H1 (cell line): ENCODE measurements at regions not wholly inside any gene's neighbourhood (a gene's known extent, or its start where the extent isn't known, plus 50 kb on each side); places are given as distances from the start of the nearest gene placed in this dataset.

Experiments used
- HDAC2 ChIP-seq, 2 experiments: fragments of 300-600 bp in 1 of 2; sonication (generic) in 1 of 2; IDR thresholded peaks; 2 replicates each; pipeline ENCODE4 v1.6.1; 2011 to 2012; ENCODE audit warnings: low read depth in 2 of 2, low read length in 2 of 2, mild to moderate bottlenecking in 2 of 2, moderate library complexity in 2 of 2, borderline replicate concordance in 1 of 2, inconsistent platforms in 1 of 2
- NRF1 ChIP-seq: IDR thresholded peaks from 2 replicates; pipeline ENCODE4 v1.6.1; 2011; ENCODE audit warnings: mild to moderate bottlenecking, low read depth, low read length, improper control_type of control experiment
- POLR2A ChIP-seq, 2 experiments: IDR thresholded peaks; 1 replicate in 1 of 2; 2 replicates in 1 of 2; pipeline ENCODE4 v1.6.1; 2011; ENCODE audit warnings: low read depth in 2 of 2, low read length in 2 of 2, mild to moderate bottlenecking in 2 of 2; ENCODE audit errors: control extremely low read depth in 1 of 2
- TAF1 ChIP-seq: IDR thresholded peaks from 2 replicates; pipeline ENCODE4 v1.6.1; 2011; ENCODE audit warnings: mild to moderate bottlenecking, low read depth, low read length
- TF ChIP-seq, protein P1 (sequence below), 3 experiments: IDR thresholded peaks; 1 replicate in 2 of 3; 2 replicates in 1 of 3; pipeline versions ENCODE4 v1.5.1 to v1.6.1; 2011; ENCODE audit warnings: low read length in 3 of 3, mild to moderate bottlenecking in 3 of 3, inconsistent platforms in 2 of 3, low read depth in 1 of 3, moderate library complexity in 1 of 3; ENCODE audit not compliant: insufficient read depth in 1 of 3; ENCODE audit errors: control extremely low read depth in 1 of 3

DNA sequence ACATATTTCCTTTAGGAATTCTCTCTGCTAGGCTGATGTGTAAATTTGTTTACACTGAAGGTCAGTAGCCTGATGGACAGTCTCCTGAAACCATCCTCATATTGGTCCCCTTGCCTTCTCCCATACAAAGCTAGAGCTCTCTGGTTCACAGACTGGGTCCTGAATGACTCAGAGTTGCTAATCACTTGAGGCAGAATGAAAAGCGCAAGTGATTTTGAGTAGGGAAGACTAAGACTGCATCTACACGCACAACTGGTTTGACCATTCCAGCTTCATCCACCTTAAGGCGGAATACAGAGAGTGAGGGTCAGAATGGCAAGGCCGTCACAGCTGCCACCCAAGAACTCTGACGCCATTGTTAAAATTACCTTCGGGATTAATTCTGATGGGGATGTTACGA lies 70.2 kb upstream of the KIF26B start:
- TF ChIP-seq, protein P1, sequence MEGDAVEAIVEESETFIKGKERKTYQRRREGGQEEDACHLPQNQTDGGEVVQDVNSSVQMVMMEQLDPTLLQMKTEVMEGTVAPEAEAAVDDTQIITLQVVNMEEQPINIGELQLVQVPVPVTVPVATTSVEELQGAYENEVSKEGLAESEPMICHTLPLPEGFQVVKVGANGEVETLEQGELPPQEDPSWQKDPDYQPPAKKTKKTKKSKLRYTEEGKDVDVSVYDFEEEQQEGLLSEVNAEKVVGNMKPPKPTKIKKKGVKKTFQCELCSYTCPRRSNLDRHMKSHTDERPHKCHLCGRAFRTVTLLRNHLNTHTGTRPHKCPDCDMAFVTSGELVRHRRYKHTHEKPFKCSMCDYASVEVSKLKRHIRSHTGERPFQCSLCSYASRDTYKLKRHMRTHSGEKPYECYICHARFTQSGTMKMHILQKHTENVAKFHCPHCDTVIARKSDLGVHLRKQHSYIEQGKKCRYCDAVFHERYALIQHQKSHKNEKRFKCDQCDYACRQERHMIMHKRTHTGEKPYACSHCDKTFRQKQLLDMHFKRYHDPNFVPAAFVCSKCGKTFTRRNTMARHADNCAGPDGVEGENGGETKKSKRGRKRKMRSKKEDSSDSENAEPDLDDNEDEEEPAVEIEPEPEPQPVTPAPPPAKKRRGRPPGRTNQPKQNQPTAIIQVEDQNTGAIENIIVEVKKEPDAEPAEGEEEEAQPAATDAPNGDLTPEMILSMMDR (IDR thresholded peaks at IDR 0.05; ENCODE audit: control extremely low read depth in 1 of 3, insufficient read depth in 1 of 3, low read depth in 1 of 3, low read length in 3 of 3) = no peak
- TF ChIP-seq HDAC2 (IDR thresholded peaks at IDR 0.05; ENCODE audit: borderline replicate concordance in 1 of 2, low read depth in 2 of 2, low read length in 2 of 2) = no peak
- TF ChIP-seq POLR2A (IDR thresholded peaks at IDR 0.05; ENCODE audit: control extremely low read depth in 1 of 2, low read depth in 2 of 2, low read length in 2 of 2) = no peak
- no peak for TF ChIP-seq TAF1
- TF ChIP-seq NRF1 = no peak
